HG02943 (cell line): ENCODE measurements at regions not wholly inside any gene's neighbourhood (a gene's known extent, or its start where the extent isn't known, plus 50 kb on each side); places are given as distances from the start of the nearest gene placed in this dataset.
"Not testable (repeated sequence)": the region's sequence is repeated elsewhere in the genome, so short reads cannot be mapped to it uniquely, and the experiment has no call there.

Experiments
- ATAC-seq: cut with Tn5 transposase; IDR thresholded peaks from one replicate; pipeline ENCODE4 v1.9.1; 2021; ENCODE audit warnings: mild to moderate bottlenecking, low read depth, moderate library complexity; ENCODE audit not compliant: unreplicated experiment

DNA sequence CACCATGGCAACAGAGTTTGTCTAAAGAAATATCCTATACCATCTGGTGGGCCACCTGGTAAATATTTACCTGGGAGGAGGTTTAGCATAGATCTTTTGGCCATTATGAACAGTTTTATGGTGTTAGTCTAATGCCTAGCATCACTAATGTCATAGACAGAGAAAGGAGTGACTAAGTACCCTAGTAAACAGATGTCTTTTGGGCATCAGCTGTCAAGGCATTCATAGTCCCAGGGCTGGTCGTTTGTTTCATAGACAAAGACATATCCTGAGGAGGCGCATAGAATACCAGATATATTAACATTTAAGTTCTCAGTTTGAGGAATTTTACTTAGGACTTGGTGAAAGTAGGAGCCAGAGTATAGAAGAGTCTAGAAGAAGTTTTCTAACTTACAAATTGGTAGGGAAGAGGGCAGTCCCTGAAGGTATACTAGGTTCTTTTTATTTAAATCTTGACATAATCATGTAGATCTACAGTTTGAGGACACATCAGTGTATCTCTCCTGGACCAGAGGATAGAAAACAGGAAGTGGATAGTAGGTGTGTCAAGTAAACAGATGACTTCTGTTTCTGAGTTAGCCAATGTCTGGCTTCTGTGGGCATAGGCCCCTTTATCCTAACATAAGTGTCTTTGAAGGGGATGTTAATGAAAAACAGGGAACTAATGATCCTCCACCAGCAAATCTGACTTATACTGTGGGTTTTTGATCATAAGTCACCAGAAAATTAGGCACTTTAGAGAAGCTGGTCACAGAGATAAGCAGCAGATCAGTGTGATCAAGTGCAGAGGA is 105.0 kb upstream of the PRSS3 start:
- ATAC-seq, result no peak

DNA sequence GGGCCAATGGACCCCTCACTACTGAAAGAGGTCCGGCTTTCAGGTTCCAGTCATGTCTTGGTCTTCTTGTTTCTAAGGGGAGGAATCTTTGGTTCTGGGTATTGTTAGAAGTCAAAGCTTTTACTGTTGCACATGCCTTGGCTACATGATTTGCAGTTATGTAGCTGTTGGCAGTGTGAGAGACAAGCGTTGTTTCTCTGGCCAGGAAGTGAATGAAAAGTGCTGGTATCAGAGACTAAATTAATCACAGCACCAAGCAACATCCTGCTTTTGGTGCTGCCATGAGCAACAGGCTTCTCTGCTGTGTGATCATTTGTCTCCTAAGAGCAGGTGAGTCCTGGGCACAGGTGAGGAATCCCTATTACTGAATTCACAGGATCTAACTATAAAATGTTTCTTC is 100.1 kb upstream of the PRSS3 start:
- no peak for ATAC-seq

- ATAC-seq, result no peak
Measured at GRCh38 chr9:33695856-33696255, 99.5 kb upstream of the PRSS3 start.

GRCh38 chr9:33697171-33697570 is 98.2 kb upstream of the PRSS3 start:
- no peak for ATAC-seq

GRCh38 chr9:33698267-33698666 is 97.1 kb upstream of the PRSS3 start:
- no peak for ATAC-seq

- not testable (repeated sequence) for ATAC-seq
Measured at GRCh38 chr9:33700940-33701339, 94.4 kb upstream of the PRSS3 start.

GRCh38 chr9:33703430-33704102 is 91.8 kb upstream of the PRSS3 start:
- no peak for ATAC-seq

- not testable (repeated sequence) for ATAC-seq
Measured at GRCh38 chr9:33705440-33705839, 89.9 kb upstream of the PRSS3 start.

- ATAC-seq, result no peak
Measured at GRCh38 chr9:33708441-33708840, 86.9 kb upstream of the PRSS3 start.

- ATAC-seq, result no peak
Measured at GRCh38 chr9:33709269-33709668, 86.1 kb upstream of the PRSS3 start.

DNA sequence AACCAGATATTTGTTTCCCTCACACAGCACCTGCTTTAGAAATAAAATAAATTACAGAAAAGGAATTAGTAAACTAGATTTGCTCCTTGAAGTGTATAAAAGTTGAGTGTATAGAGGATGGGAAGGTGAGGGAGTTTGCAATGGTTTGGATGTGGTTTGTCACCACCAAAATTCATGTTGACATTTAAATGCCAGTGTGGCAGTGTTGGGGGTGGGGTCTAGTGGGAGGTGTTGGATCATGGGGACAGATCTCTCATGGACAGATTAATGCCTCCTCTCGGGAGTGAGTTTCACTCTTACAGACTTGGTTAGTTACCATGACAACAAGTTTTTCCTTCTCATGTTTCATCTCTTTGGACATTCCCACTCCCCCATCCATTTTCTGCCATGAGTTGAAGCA is 83.9 kb upstream of the PRSS3 start:
- ATAC-seq, result not testable (repeated sequence)

DNA sequence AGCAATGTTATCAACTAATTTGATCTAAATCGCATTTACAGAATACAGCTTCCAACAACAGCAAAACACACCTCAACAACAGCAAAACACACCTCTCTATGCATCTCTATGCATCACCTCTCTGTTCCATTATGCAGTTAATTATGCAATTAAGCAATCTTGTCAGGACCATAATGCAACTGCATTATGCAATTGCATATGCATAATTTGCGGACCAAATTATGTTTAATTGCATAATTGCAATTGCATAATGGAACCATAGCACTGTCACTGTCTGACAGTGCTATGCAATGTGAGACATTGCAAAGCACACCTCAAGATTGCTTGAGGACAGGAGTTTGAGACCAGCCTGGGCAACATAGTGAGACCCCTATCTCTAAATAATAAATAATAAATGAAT is 80.4 kb upstream of the PRSS3 start:
- no peak for ATAC-seq

- no peak for ATAC-seq
Measured at GRCh38 chr9:33718987-33719386, 76.4 kb upstream of the PRSS3 start.

DNA sequence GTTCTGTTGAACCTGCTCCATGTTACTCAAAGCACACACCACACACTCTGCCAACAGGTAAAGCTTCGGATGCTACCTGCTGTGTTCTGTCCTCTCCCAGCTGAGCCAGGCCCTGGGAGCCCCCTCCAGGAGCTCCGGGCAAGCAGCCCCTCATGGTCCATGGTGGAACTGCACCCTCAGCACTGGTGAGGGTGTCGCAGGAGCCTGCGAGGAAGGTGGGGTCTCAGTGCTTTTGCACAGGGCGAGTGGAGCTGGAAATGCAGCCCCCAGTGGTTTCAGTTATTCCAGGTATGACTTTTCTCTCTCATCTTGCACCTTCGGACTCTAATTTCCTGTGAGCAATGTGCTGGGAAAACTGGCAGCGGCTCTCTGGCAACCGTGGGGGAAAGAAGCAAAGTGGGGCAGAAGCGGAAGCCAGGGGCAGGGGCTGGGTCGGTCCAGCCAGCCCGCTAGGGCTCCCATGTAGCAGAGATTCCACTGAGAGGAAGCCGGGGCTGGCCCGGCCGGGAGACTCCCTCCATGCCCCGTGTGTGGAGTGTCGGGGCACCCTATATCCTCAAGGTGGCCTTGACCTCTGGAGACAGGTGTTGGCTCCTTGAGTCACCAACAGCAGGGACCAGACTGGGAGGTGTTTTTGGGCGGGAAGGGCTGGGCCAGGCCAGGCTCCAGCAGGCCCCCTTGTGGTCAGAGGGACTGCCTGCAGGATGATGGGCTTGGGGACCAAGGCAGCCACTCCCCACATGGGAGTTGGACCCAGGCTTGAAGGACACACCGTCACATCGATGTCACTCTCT is 75.6 kb upstream of the PRSS3 start:
- no peak for ATAC-seq

GRCh38 chr9:33721674-33722358 is 73.5 kb upstream of the PRSS3 start:
- no peak for ATAC-seq

DNA sequence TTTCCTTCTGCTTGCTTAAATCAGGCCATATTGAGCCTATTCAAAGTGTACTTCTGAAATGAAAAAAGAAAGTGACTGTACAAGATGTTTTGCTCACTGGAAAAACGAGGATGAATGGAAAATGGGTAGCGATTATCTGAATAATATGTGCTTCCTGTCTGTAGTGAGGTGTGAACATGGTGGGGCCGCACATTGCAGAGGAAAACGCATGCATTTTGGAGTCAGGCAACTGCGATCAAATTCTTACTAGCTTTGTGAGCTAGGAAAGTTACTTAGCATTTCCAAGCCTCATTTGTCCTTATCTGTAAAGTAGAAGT is 73.0 kb upstream of the PRSS3 start:
- ATAC-seq, result no peak

DNA sequence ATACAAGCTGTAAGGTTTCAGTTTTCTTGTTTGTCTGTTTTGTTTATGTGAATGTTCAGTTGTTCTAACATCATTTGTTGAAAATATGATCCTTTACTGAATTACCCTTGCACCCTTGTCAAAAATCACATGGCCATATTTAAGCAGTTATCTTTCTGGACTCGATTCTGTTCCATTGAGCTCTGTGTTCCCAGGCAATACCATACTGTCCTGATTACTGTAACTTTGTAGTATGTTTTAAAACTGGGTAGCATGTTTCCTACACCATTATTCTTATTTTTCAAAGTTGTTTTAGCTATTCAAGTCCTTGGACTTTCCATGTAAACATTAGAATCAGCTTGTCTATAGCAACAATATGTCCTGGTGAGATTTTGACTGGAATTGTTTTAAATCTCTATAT is 66.7 kb upstream of the PRSS3 start:
- ATAC-seq, result no peak

DNA sequence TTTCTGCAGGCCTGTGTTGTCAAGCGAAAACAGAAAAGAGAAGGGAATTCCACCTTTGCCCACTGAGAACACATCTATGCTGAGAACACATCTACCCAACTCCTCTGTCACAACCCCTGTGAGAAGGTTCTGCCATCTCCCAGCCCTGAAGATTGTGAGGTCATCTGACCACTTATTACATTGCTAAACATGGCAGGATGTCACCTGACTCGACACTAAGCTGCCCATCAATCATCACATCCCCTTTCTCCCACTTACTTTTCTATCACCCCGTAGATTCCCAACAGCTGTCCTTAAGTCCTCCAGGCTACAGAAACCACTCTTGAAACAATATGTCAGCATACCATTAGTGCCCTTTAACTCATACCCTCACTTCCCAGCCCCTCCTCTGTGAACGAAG is 64.2 kb upstream of the PRSS3 start:
- no peak for ATAC-seq

DNA sequence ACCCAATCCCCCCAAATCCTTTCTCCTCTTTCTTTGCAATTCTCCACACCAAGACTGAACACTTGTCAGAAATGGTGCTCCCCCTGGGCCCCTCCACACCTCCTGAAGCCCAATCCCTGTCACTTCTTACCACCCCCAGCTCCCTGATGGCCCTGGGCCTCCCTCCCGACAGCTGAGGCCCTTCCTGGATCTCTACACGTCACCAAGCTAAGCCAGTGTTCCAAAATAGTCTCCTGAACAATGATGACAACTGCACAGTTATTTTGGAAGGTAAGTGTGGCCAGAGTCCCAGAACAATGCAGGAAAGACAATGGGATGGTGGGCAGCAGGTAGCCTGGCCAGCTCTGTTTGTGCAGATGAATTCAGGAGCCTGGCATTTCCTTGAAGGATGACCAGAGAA is 63.7 kb upstream of the PRSS3 start:
- ATAC-seq, result no peak

- ATAC-seq, result not testable (repeated sequence)
Measured at GRCh38 chr9:33734247-33734940, 61.0 kb upstream of the PRSS3 start.
